ENCODE measurements at regions not wholly inside any gene's neighbourhood (a gene's known extent, or its start where the extent isn't known, plus 50 kb on each side); places are given as distances from the start of the nearest gene placed in this dataset.

DNA sequence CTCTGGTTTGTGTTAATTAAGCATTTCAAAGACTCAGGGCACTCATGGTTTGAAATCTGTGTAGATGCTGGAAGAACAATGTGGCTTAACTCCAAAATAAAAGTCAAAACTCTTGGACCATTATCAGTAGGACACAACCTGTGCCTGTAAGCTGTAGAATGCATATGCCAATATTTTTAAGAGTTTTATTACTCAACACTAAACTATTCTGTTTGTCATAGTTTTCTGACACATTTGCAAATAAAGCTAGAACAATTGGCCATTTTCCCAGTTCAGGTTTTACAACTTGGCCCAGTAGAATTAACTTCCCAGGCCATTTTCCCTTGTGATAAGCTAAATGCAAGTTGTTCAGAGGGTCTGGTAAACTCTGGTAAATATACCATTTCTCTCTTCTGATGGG lies 713.1 kb downstream of the CBLN2 start:
- H3K9me3 ChIP-seq, result no peaks in the 10 kb centered on the region
- H3K27me3 ChIP-seq (ENCODE audit: low read depth), result no peaks in the 10 kb centered on the region
- ATAC-seq, result peak in 1 of 2 donors; percentile 83
- no peak overlapping the region for H3K27ac ChIP-seq
- H3K4me1 ChIP-seq, result no peaks in the 10 kb centered on the region
- DNase-seq, result no peak
- TF ChIP-seq, protein P1, sequence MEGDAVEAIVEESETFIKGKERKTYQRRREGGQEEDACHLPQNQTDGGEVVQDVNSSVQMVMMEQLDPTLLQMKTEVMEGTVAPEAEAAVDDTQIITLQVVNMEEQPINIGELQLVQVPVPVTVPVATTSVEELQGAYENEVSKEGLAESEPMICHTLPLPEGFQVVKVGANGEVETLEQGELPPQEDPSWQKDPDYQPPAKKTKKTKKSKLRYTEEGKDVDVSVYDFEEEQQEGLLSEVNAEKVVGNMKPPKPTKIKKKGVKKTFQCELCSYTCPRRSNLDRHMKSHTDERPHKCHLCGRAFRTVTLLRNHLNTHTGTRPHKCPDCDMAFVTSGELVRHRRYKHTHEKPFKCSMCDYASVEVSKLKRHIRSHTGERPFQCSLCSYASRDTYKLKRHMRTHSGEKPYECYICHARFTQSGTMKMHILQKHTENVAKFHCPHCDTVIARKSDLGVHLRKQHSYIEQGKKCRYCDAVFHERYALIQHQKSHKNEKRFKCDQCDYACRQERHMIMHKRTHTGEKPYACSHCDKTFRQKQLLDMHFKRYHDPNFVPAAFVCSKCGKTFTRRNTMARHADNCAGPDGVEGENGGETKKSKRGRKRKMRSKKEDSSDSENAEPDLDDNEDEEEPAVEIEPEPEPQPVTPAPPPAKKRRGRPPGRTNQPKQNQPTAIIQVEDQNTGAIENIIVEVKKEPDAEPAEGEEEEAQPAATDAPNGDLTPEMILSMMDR (IDR thresholded peaks at IDR 0.05), result no peak
- intact Hi-C loops (cut with DNase I), result no loop called here
- H3K36me3 ChIP-seq, result no peaks in the 10 kb centered on the region
- H3K4me3 ChIP-seq, result no peak overlapping the region

DNA sequence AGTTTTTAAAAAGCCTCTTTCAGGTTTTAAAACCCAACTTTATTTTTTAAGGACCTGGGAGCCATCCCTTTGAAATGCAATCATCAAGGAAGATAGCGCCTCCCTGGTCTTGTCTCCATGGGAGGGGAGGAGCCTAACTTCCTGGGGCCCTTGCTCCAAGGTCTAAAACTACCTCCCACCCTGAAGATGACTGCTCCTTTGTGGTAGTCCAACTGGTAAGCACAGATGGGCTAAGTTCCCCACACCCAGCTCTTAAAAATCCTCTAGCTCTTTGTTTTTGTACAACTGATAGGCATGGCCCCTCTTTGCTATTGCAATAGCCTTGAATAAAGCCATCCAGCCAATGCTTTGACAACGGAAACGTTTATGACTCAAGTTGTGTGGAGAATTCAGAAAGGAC lies 716.8 kb downstream of the CBLN2 start:
- Histone ChIP-seq H3K9me3 (no peaks in the 10 kb centered on the region), H3K36me3 (no peaks in the 10 kb centered on the region), H3K4me1 (no peaks in the 10 kb centered on the region), H3K4me3 (no peak overlapping the region), H3K27ac (no peak overlapping the region), H3K27me3 (ENCODE audit: low read depth) (no peaks in the 10 kb centered on the region)
- intact Hi-C loops (cut with DNase I), result no loop called here
- DNase-seq (no peak), ATAC-seq (no peak)
- TF ChIP-seq, protein P1 (IDR thresholded peaks at IDR 0.05), result no peak

DNA sequence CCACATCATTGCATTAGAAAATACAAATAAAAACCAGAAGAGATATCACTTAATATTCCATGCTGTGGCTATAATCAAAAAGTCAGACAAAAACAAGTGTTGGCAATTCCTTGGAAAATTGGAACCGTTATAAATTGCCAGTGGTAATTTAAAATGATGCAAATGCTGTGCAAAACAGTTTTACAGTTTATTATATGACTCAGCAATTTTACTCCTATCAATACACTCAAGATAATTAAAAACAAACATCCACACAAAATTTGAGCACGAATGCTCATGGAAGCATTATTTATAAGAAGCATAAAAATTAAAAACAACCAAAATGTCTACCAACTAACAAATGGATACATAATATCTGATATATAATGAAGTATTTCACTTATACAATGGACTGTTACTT lies 728.8 kb downstream of the CBLN2 start:
- no peaks in the 10 kb centered on the region for H3K27me3 ChIP-seq (ENCODE audit: low read depth)
- H3K36me3 ChIP-seq, result no peaks in the 10 kb centered on the region
- intact Hi-C loops (cut with DNase I), result no loop called here
- ATAC-seq, result no peak
- TF ChIP-seq, protein P1 (IDR thresholded peaks at IDR 0.05), result no peak
- no peaks in the 10 kb centered on the region for H3K9me3 ChIP-seq
- H3K4me1 ChIP-seq, result no peaks in the 10 kb centered on the region
- no peak overlapping the region for H3K4me3 ChIP-seq
- no peak for DNase-seq
- H3K27ac ChIP-seq, result no peak overlapping the region

DNA sequence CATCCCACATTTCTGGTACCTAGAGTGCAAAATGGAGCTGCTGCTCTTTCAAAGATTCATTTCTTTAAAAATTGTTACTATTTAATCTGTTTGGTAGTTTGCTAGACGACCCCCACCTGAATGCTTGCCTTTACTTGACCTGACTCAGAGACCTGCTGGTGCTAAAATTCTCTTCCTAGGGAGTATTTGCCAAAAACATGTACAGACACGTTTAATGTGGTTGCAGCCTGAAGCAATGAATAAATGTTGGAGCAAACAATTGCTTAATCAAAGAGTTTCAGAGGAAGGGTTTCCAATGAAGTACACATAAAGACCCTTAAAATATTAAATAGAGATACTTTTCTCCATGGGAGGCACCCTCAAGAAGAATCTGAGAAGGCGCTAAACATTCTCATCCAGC lies 734.4 kb downstream of the CBLN2 start:
- Histone ChIP-seq H3K9me3 (no peaks in the 10 kb centered on the region), H3K4me1 (no peaks in the 10 kb centered on the region), H3K4me3 (no peak overlapping the region), H3K27ac (no peak overlapping the region), H3K36me3 (no peaks in the 10 kb centered on the region), H3K27me3 (ENCODE audit: low read depth) (no peaks in the 10 kb centered on the region)
- intact Hi-C loops (cut with DNase I), result no loop called here
- ATAC-seq (no peak), DNase-seq (no peak)
- TF ChIP-seq, protein P1 (IDR thresholded peaks at IDR 0.05), result no peak

GRCh38 chr18:71808616-71809015 lies 735.5 kb downstream of the CBLN2 start:
- Histone ChIP-seq H3K27me3 (ENCODE audit: low read depth) (no peaks in the 10 kb centered on the region), H3K4me1 (no peaks in the 10 kb centered on the region), H3K27ac (no peak overlapping the region), H3K36me3 (no peaks in the 10 kb centered on the region), H3K9me3 (no peaks in the 10 kb centered on the region), H3K4me3 (no peak overlapping the region)
- intact Hi-C loops (cut with DNase I), result no loop called here
- TF ChIP-seq, protein P1 (IDR thresholded peaks at IDR 0.05), result no peak
- no peak for ATAC-seq
- DNase-seq, result no peak

GRCh38 chr18:71807586-71807985 lies 736.6 kb downstream of the CBLN2 start:
- no peak overlapping the region for H3K27ac ChIP-seq
- intact Hi-C loops (cut with DNase I), result no loop called here
- ATAC-seq (no peak), DNase-seq (no peak)
- no peaks in the 10 kb centered on the region for H3K4me1 ChIP-seq
- no peaks in the 10 kb centered on the region for H3K36me3 ChIP-seq
- no peaks in the 10 kb centered on the region for H3K27me3 ChIP-seq (ENCODE audit: low read depth)
- H3K9me3 ChIP-seq, result no peaks in the 10 kb centered on the region
- no peak overlapping the region for H3K4me3 ChIP-seq
- TF ChIP-seq, protein P1 (IDR thresholded peaks at IDR 0.05), result no peak

Measured in lower lobe of right lung (tissue), 2 donors.